ENCODE measurements at regions not wholly inside any gene's neighbourhood (a gene's known extent, or its start where the extent isn't known, plus 50 kb on each side); places are given as distances from the start of the nearest gene placed in this dataset.
"Not testable (repeated sequence)": the region's sequence is repeated elsewhere in the genome, so short reads cannot be mapped to it uniquely, and the experiment has no call there.

DNA sequence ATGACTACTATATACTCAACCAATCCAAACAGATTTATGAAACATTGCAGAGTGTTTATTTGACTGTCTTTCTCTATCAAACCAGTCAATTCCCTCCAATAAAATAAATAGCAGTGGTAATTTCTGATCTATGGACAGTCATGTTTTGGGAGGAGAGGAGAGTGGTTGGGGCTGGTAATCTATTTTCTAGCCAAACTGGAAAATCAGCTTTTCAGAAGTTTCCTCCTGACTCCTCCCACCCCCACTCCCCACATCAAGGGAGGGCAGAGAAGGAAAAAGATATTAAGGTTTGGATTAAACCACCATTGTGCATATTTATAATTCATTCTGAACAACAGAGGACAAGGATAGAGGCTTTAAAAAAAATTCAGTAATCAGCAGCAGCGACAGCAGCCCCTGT lies 69.4 kb upstream of the SOX13 start:
- POLR2A ChIA-PET: no interaction called here
- CTCF ChIA-PET: no interaction called here
- no peak for DNase-seq (ENCODE audit: extremely low spot score)
- TF ChIP-seq, protein P1, sequence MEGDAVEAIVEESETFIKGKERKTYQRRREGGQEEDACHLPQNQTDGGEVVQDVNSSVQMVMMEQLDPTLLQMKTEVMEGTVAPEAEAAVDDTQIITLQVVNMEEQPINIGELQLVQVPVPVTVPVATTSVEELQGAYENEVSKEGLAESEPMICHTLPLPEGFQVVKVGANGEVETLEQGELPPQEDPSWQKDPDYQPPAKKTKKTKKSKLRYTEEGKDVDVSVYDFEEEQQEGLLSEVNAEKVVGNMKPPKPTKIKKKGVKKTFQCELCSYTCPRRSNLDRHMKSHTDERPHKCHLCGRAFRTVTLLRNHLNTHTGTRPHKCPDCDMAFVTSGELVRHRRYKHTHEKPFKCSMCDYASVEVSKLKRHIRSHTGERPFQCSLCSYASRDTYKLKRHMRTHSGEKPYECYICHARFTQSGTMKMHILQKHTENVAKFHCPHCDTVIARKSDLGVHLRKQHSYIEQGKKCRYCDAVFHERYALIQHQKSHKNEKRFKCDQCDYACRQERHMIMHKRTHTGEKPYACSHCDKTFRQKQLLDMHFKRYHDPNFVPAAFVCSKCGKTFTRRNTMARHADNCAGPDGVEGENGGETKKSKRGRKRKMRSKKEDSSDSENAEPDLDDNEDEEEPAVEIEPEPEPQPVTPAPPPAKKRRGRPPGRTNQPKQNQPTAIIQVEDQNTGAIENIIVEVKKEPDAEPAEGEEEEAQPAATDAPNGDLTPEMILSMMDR (IDR thresholded peaks at IDR 0.05; ENCODE audit: control extremely low read depth, extremely low read depth, low read depth, missing control alignments): no peak

DNA sequence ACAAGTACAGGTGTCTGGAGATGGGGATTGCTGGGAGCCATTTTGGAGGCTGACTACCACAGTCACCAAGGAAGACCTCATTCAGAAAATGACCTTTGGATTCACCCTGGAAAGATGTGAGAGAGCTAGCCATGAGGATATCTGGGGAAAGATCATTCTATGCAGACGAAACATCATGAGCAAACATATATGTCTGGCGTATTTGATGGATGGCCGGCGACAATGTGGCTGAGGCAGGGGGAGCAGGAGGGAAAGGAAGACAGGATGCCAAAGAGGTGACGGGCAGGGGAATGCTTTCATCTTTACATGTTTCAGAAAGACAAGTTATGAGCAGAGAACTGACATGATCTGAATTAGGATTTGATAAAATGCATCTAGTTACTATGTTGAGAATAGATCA lies 61.5 kb upstream of the SOX13 start:
- ChIA-PET CTCF (no interaction called here), POLR2A (no interaction called here)
- DNase-seq (ENCODE audit: extremely low spot score): no peak
- TF ChIP-seq, protein P1 (IDR thresholded peaks at IDR 0.05; ENCODE audit: control extremely low read depth, extremely low read depth, low read depth, missing control alignments): no peak

DNA sequence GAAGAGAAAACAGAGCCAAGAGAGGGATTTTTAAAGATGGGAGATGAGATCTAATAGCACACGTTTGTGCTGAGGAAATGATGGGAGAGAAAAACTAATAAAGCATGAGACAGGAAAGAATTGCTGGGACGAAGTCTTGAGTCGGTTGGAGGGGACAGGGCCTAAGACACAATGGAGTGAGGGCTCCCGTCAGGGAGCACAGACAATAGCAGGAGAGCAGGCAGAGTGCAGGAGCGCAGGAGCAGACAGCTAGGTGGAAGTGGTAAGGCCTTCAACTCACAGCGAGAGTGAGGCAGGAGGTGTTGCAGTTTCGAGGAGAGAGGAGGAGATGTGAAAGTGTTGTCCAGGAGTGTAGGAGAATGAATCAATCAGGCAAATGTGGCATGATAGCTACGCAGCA lies 59.9 kb upstream of the SOX13 start:
- DNase-seq (ENCODE audit: extremely low spot score): no peak
- ChIA-PET POLR2A (no interaction called here), CTCF (interaction anchor here (0.9 kb wide), 1 partner anchor 103 kb away, joined by 3 read pairs; no protein-coding TSS in a partner anchor)
- TF ChIP-seq, protein P1 (IDR thresholded peaks at IDR 0.05; ENCODE audit: control extremely low read depth, extremely low read depth, low read depth, missing control alignments): no peak

DNA sequence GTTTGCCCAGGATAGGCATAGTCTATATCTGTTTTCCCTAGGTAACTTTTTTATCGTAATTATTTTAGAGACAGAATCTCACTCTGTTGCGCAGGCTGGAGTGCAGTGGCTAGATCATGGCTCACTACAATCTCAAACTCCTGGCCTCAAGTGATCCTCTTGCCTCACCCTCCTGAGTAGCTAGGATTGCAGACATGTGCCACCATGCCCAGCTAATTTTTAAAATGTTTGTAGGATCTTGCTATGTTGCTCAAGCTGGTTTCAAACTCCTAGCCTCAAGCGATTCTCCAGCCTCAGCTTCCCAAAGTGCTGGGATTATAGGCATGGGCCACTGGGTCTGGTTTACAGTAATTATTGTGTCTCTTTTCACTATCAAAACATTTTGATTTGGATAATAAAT lies 58.6 kb upstream of the SOX13 start:
- TF ChIP-seq, protein P1 (IDR thresholded peaks at IDR 0.05; ENCODE audit: control extremely low read depth, extremely low read depth, low read depth, missing control alignments): no peak
- ChIA-PET POLR2A (no interaction called here), CTCF (no interaction called here)
- no peak for DNase-seq (ENCODE audit: extremely low spot score)

DNA sequence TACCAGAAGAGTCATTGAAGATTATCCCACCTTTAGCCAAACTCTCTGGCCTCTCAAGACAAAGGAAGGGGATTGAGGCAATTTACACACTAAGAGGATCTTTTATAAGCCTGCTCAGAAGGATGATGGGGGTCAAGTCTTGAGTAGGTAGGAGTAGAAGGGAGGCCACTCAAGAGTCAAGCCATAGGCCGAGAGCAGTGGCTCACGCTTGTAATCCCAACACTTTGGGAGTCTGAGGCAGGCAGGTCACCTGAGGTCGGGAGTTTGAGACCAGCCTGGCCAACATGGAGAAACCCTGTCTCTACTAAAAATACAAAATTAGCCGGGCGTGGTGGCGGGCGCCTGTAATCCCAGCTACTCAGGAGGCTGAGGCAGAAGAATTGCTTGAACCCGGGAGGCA lies 58.0 kb upstream of the SOX13 start:
- CTCF ChIA-PET; DNase-seq (ENCODE audit: extremely low spot score); POLR2A ChIA-PET: not testable (repeated sequence)

DNA sequence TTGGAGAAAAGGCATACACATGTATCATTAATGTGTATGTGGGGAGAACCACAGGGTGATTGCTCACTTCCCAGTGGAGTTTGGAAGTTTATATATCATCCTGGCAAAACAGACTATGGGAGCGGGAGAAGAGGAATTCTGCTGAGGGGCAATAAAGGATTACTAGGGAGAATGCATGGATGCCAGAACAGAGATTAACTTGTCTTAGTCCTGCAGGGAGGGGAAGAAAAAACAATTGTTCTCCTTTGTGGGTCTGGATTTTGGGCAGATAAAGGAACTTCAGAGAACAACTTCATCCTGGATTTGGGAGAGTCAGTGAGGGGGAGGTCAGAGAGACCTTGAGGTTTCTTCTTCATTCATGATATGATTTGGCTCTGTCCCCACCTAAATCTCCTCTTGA lies 55.9 kb upstream of the SOX13 start:
- POLR2A ChIA-PET: interaction anchor here (0.6 kb wide), 1 partner anchor 30 kb away, joined by 4 read pairs; no protein-coding TSS in a partner anchor
- no peak for DNase-seq (ENCODE audit: extremely low spot score)
- TF ChIP-seq, protein P1 (IDR thresholded peaks at IDR 0.05; ENCODE audit: control extremely low read depth, extremely low read depth, low read depth, missing control alignments): no peak
- CTCF ChIA-PET: no interaction called here

DNA sequence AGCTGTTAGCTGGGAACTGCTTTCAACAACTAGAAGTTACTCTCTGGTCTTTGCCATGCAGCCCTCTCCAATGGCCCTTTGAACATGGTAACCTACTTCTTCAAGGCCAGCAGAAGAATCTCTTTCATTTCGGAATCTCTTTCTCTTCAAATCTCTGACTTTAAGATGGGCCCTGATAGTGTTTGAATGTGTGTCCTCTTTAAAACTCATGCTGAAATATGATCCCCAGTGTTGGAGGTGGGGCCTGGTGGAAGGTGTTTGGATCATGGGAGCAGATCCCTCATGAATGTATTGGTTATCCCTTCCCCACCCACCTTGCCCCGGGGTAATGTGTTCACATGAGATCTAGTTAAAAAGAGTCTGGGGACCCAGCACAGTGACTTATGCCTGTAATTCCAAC lies 54.5 kb upstream of the SOX13 start:
- TF ChIP-seq, protein P1 (IDR thresholded peaks at IDR 0.05; ENCODE audit: control extremely low read depth, extremely low read depth, low read depth, missing control alignments): no peak
- ChIA-PET CTCF (interaction anchor here (1.4 kb wide), 1 partner anchor 14 kb away, joined by 3 read pairs; no protein-coding TSS in a partner anchor), POLR2A (no interaction called here)
- no peak for DNase-seq (ENCODE audit: extremely low spot score)
